Activated naive CD4-positive, alpha-beta T cell treated with anti-CD3 and anti-CD28 coated beads, Interleukin-2, amount 50 U/mL, for 24 hours (primary cell): ENCODE measurements at regions not wholly inside any gene's neighbourhood (a gene's known extent, or its start where the extent isn't known, plus 50 kb on each side); places are given as distances from the start of the nearest gene placed in this dataset.

ENCODE experiments used
- H3K27ac Mint-ChIP-seq: one replicate; pipeline ENCODE4 v1.8.0; 2021; ENCODE audit warnings: mild to moderate bottlenecking, mixed read lengths
- H3K27me3 Mint-ChIP-seq: one replicate; pipeline ENCODE4 v1.8.0; 2021; ENCODE audit warnings: mixed read lengths
- H3K36me3 Mint-ChIP-seq: one replicate; pipeline ENCODE4 v1.8.0; 2021; ENCODE audit warnings: mixed read lengths
- H3K4me1 Mint-ChIP-seq: one replicate; pipeline ENCODE4 v1.8.0; 2021; ENCODE audit warnings: mixed read lengths
- H3K4me3 Mint-ChIP-seq: one replicate; pipeline ENCODE4 v1.8.0; 2021; ENCODE audit warnings: mild to moderate bottlenecking, mixed read lengths
- H3K9me3 Mint-ChIP-seq: one replicate; pipeline ENCODE4 v1.8.0; 2021; ENCODE audit warnings: mixed read lengths

DNA sequence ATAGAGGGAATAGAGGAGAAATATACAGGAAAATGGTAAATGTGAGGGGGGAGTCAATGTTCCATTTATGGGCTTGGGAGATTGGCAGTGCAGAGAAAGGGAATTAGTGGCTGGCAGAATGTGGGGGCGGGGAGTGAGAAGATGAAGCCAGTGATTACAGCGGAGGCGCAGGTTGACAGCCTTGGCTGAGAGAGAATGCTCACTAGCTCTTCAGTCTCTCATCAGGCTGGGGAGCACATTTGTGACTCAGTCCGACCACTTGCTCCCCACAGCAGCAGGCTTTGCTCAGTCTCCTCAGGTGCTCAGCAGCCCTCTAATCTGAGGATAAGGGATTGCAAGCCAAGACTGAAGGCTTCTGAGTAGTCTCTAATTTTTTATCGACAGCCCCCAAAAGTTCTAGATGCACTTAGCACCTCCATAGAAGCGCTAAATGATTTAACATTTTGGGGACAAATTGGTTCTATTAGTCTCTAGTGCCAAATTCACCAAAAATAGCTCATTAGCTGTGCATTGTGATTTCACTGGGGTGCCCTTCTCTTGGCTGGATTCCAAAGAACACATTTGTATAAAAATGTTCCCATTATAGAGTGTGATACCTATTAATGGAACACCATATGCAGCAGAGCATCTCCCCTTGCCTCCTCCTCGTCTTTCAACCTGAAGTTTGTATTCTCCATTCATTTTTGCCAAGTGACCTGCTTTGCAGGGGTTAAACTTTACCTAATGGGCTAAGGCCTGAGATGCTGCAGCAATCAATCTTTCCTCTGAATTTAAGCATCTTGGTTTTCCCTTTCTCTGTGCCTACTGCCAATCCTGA, 191.8 kb downstream of the ZNF326 start:
- Mint-ChIP-seq H3K27me3 (peaks cover 17% of the 10 kb centered on the region), H3K27ac (no peak overlapping the region), H3K4me1 (no peaks in the 10 kb centered on the region), H3K36me3 (no peaks in the 10 kb centered on the region), H3K9me3 (no peaks in the 10 kb centered on the region), H3K4me3 (no peak overlapping the region)

DNA sequence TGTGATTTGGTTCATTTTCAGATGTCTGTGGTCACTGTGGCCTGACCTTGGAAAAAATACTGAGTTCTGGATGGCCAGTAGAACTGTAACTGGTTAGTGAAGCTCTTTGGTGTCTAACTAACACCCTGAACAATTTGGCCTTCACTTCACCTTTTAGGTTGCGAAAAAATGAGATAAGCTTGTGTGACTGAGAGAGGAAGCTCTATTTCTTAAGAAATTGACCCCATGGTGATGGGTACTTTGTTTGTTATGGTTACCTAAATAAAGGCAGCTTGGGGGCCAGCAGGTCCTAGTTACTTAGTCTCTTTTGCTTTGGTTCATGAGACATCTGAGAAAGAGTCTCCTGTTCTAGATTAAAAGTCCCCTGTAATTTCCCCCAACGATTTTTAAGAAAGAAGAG, 181.6 kb downstream of the ZNF326 start:
- Mint-ChIP-seq H3K4me3 (no peak overlapping the region), H3K9me3 (peaks cover 6% of the 10 kb centered on the region), H3K27me3 (peaks cover 3% of the 10 kb centered on the region), H3K36me3 (no peaks in the 10 kb centered on the region), H3K27ac (no peak overlapping the region), H3K4me1 (no peaks in the 10 kb centered on the region)

DNA sequence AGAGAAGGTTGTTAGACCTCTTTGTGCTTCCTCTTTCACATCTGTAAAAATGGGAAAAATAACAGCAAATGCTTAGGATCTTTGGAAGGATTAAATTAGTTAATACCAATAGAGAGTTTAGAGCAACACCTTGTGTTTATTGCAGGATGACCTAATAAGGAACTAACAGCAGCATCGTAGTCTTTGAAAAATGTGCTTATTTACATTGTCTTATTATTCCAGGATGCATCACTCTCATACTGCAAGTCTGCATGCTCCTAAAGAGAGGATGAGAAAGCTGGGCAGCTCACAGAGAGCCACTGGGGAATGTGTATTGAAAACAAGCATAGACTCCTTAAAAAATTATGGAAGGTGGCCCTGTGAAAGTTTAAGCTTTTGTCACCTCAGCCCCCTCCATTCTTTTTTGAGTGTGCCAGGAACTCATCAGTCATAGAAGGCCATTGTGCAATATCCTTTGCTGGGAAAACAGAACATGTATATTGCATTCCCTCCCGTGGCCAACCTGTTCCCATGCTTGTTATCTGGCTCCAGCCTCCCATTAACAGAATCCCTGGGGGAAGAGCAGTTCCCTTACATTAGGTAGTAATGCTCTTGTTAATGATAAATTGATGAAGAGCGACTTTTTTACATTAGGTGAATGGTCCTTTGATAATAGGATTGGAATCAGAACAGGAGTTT, 180.7 kb downstream of the ZNF326 start:
- Mint-ChIP-seq H3K4me1 (no peaks in the 10 kb centered on the region), H3K36me3 (no peaks in the 10 kb centered on the region), H3K27me3 (peaks cover 3% of the 10 kb centered on the region), H3K27ac (no peak overlapping the region), H3K4me3 (no peak overlapping the region), H3K9me3 (peaks cover 6% of the 10 kb centered on the region)

DNA sequence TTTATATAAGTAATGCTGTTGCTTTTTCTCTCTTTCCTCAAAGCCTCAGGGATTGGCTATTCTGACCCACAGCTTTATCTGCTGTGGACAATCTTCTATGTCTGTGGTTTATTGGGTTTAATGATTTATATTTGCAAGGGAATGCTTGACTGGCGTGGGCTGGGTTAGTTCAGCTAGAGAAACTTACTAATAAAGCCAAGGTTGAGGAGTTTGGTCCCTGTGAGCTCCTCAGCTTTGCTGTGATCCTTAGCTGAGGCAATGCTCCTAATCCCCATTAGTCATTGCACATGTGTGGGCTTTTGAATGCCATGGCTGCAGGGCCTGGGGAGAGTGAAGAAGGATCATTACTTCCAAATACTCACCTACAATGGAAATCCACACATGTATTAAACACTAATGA, 179.3 kb downstream of the ZNF326 start:
- no peaks in the 10 kb centered on the region for H3K36me3 Mint-ChIP-seq
- peaks cover 1% of the 10 kb centered on the region for H3K27me3 Mint-ChIP-seq
- H3K27ac Mint-ChIP-seq, result no peak overlapping the region
- H3K9me3 Mint-ChIP-seq, result peaks cover 5% of the 10 kb centered on the region
- H3K4me3 Mint-ChIP-seq, result no peak overlapping the region
- H3K4me1 Mint-ChIP-seq, result no peaks in the 10 kb centered on the region

DNA sequence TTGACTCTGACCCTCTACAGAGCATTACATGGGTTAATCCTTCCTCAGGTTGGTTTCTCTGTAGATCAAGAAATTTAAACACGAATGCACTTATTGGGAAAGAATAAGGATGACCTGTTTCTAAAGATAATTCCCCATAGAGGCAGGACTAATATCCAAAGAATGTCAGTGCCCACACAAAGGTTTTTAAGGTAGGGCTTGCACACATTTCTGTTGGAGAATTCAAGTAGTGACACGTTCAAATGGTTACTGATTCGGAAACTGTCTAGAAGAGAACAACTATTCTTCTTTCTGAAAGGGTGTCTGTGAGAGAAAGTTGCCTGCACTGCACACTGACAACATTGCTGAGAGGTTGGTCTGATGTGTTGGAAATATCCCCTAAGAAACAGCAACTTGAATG, 167.3 kb downstream of the ZNF326 start:
- no peak overlapping the region for H3K27ac Mint-ChIP-seq
- peaks cover 21% of the 10 kb centered on the region for H3K27me3 Mint-ChIP-seq
- no peaks in the 10 kb centered on the region for H3K36me3 Mint-ChIP-seq
- H3K4me1 Mint-ChIP-seq, result no peaks in the 10 kb centered on the region
- no peak overlapping the region for H3K4me3 Mint-ChIP-seq
- H3K9me3 Mint-ChIP-seq, result no peaks in the 10 kb centered on the region

DNA sequence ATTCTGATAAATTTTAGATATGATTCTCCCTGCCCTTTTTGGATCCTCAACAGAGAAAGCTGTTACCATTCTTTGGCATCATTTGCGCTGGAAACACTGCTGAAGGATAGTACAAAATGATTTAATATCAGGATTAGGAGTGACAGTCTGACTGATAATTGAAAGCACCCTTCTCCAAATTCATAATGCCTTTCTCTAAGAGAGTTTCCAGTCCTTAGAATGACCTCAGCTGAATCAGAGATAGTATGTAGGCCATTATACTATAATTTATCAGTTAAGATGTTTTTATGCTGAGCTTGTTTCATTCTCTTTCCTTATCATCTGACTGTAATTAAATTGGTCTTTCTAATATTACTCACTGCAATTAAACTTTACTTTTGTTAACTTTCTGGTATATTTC, 166.7 kb downstream of the ZNF326 start:
- no peaks in the 10 kb centered on the region for H3K4me1 Mint-ChIP-seq
- no peaks in the 10 kb centered on the region for H3K36me3 Mint-ChIP-seq
- no peaks in the 10 kb centered on the region for H3K9me3 Mint-ChIP-seq
- H3K4me3 Mint-ChIP-seq, result no peak overlapping the region
- peaks cover 20% of the 10 kb centered on the region for H3K27me3 Mint-ChIP-seq
- H3K27ac Mint-ChIP-seq, result no peak overlapping the region

DNA sequence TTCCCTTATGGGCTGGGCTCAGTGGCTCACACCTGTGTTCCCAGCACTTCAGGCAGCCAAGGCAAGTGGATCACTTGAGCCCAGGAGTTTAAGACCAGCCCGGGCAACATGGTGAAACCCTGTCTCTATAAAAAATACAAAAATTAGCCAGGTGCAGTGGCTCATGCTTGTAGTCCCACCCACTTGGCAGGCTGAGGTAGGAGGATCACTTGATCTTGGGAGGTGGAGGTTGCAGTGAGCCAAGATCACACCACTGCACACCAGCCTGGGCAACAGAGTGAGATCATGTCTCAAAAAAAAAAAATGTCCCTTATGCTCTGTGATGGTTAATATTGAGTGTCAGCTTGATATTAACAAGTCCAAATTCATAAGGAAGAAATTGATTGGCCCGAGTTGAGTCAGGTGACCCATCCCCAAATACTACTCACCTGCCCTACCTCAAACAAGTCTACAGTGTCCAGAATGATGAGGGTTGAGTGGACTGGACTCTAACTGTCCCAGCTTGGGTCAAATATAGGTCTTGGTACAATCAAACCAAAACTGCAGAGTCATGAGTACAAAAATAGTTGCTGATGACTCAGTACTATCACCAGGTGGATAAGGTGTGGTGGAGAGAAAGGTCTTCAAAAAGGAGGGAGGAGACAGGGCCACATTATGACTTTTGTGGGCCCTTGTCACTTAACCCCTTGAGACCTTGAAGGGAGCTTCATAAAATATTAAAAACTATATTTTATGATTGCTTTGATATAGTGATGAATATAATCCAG, 161.0 kb downstream of the ZNF326 start:
- H3K36me3 Mint-ChIP-seq, result no peaks in the 10 kb centered on the region
- no peak overlapping the region for H3K27ac Mint-ChIP-seq
- H3K27me3 Mint-ChIP-seq, result peaks cover 13% of the 10 kb centered on the region
- no peaks in the 10 kb centered on the region for H3K4me1 Mint-ChIP-seq
- H3K4me3 Mint-ChIP-seq, result no peak overlapping the region
- peaks cover 4% of the 10 kb centered on the region for H3K9me3 Mint-ChIP-seq

DNA sequence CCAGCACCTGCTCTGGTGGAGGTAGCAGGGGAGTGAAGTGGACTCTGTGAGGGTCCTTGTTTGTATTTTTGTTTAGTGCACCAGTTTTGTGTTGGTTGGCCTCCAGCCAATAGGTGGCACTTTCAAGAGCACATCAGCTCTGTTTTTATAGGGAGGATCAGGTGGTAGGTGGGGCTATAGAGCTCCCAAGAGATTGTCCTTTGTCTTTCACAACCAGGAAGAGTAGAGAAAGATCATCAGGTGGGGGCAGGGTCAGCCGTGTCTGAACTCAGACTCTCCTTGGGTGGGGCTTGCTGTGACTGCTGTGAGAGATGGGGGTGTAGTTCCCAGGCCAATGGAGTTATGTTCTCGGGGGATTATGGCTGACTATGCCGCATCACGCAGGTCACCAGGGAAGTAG, 159.8 kb downstream of the ZNF326 start:
- Mint-ChIP-seq H3K27me3 (peaks cover 11% of the 10 kb centered on the region), H3K4me1 (no peaks in the 10 kb centered on the region), H3K27ac (no peak overlapping the region), H3K36me3 (no peaks in the 10 kb centered on the region), H3K4me3 (no peak overlapping the region), H3K9me3 (peaks cover 4% of the 10 kb centered on the region)

DNA sequence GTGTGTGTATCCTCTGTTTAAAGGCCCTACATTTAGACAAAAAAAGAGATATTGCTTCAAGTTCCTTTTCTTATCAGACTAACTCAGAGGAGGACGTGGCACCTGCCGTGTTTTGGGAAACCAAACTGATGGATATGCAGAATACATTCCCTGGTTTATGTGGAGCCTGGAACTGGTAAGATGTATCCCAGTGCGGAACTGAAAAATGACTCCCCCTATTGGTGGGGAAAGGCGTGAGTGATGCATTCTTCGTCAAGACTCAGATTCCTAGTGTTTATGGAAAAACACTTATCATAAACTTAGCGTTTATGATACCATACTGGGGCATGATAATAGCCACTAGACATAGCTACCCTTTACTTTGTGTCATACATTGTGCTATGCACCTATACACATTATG, 154.2 kb downstream of the ZNF326 start:
- Mint-ChIP-seq H3K9me3 (peaks cover 4% of the 10 kb centered on the region), H3K27me3 (peaks cover 9% of the 10 kb centered on the region), H3K4me3 (no peak overlapping the region), H3K4me1 (no peaks in the 10 kb centered on the region), H3K27ac (no peak overlapping the region), H3K36me3 (no peaks in the 10 kb centered on the region)

DNA sequence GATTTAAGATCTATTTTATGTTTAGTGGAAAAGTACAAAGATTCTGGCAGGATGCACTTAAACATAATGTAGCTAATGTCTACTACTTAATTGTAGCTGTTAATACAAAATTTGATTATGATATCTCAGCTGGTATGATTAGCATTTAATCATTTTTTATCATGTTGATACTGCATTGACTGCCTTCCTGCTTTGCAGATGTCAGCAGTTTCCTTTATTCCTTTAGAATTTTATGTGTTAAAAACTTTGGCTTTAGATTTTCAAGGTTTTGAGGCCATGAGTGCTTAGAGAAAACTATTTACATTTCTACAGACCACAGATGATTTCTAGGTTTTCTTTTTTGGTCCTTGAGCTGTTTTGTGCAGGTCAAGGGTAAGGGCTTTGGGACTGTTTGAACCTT, 152.2 kb downstream of the ZNF326 start:
- peaks cover 7% of the 10 kb centered on the region for H3K27me3 Mint-ChIP-seq
- H3K4me3 Mint-ChIP-seq, result no peak overlapping the region
- H3K27ac Mint-ChIP-seq, result no peak overlapping the region
- H3K4me1 Mint-ChIP-seq, result no peaks in the 10 kb centered on the region
- H3K36me3 Mint-ChIP-seq, result no peaks in the 10 kb centered on the region
- peaks cover 4% of the 10 kb centered on the region for H3K9me3 Mint-ChIP-seq

DNA sequence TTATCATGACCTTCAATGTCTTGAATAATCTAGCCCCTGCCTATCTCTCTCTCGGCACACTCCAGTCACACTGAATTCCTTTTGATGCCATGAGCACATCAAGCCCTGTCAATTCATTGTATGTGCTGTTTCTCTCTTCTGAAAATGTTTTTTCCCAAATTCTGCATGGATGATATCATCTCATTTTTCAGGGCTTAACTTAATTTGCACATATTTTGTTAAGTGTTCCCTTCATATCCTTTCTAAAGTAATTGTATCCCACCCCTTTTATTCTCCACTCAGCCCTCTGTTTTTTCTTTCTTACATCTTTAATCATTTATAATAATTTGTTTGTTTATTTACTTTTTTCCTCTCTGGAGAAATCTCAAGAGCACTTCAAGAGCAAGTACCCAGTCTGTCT, 149.9 kb downstream of the ZNF326 start:
- H3K4me1 Mint-ChIP-seq, result no peaks in the 10 kb centered on the region
- H3K4me3 Mint-ChIP-seq, result no peak overlapping the region
- H3K9me3 Mint-ChIP-seq, result peaks cover 10% of the 10 kb centered on the region
- no peak overlapping the region for H3K27ac Mint-ChIP-seq
- peaks cover 6% of the 10 kb centered on the region for H3K27me3 Mint-ChIP-seq
- peaks cover 3% of the 10 kb centered on the region for H3K36me3 Mint-ChIP-seq

DNA sequence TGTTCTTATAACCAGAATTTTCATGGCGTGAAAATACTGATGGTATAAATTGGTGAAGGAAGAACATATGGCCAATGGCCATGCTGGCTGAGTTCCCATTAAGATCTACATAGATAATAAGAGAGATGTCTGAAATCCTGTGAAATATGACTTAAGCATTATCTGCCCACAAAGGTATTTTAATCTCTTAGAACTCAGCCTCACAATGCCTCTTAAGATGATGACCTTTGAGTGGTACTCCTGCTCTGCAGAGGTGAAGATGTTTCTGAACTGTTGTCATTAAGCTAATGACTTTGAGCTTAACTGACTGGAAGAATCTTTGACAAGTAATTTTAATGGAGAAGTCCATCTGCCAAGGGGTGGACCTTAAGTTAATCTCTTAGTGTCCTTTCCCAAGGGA, 148.7 kb downstream of the ZNF326 start:
- Mint-ChIP-seq H3K27ac (no peak overlapping the region), H3K36me3 (peaks cover 3% of the 10 kb centered on the region), H3K4me3 (no peak overlapping the region), H3K27me3 (peaks cover 6% of the 10 kb centered on the region), H3K4me1 (no peaks in the 10 kb centered on the region), H3K9me3 (peaks cover 10% of the 10 kb centered on the region)

DNA sequence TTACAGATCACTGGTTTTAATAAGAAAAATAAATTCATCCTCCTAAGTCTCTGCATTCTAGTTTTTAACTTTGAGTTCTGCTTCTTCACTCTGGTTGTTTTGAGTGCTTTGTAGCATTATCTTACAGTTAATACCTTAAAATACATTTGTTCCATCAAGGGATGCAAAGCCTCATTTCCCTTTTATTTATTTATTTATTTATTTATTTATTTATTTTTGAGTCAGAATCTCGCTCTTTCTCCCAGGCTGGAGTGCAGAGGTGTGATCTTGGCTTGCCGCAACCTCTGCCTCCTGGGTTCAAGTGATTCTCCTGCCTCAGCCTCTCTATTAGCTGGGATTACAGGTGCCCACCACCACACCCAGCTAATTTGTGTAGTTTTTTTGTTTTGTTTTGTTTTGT, 147.8 kb downstream of the ZNF326 start:
- H3K27ac Mint-ChIP-seq, result no peak overlapping the region
- H3K4me1 Mint-ChIP-seq, result no peaks in the 10 kb centered on the region
- peaks cover 3% of the 10 kb centered on the region for H3K36me3 Mint-ChIP-seq
- H3K27me3 Mint-ChIP-seq, result peaks cover 6% of the 10 kb centered on the region
- peaks cover 10% of the 10 kb centered on the region for H3K9me3 Mint-ChIP-seq
- no peak overlapping the region for H3K4me3 Mint-ChIP-seq

DNA sequence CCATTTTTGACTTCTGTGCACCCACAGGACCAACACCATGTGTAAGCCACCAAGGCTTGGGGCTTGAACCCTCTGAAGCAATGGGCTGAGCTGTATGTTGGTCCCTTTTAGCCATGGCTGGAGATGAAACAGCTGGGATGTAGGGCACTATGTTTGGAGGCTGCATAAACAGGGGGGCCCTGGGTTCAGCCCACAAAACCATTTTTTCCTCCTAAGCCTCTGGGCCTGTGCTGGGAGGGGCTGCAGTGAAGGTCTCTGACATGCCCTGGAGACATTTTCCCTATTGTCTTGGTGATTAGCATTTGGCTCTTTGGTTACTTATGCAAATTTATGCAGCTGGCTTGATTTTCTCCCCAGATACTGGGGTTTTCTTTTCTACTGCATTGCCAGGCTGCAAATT, 144.9 kb downstream of the ZNF326 start:
- H3K9me3 Mint-ChIP-seq, result peaks cover 18% of the 10 kb centered on the region
- H3K27ac Mint-ChIP-seq, result no peak overlapping the region

DNA sequence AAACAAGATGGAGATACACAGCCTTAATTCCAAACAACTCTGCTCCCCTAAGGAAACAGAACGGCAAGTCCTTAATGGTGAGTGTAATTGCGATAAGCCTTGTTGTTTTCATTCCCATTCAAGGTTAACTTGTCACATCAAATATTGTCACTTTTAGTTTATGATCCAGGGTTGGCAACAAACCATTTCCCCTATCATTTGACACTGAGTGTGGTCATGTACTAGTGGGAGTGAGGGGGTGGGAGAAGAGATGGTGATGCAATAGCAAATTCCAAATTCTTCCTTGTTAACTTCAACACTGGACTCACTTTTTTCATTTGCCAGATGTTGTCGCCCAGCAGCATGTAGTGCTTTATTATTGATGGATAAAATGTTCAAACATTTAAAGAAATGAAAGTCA, 140.4 kb downstream of the ZNF326 start:
- H3K4me3 Mint-ChIP-seq, result no peak overlapping the region
- H3K9me3 Mint-ChIP-seq, result peaks cover 10% of the 10 kb centered on the region
- peaks cover 20% of the 10 kb centered on the region for H3K27me3 Mint-ChIP-seq
- H3K27ac Mint-ChIP-seq, result no peak overlapping the region
- H3K4me1 Mint-ChIP-seq, result no peaks in the 10 kb centered on the region
- peaks cover 2% of the 10 kb centered on the region for H3K36me3 Mint-ChIP-seq

More for the DNA sequence above, 144.9 kb downstream of the ZNF326 start:
- no peaks in the 10 kb centered on the region for H3K4me1 Mint-ChIP-seq
- peaks cover 3% of the 10 kb centered on the region for H3K36me3 Mint-ChIP-seq
- H3K4me3 Mint-ChIP-seq, result no peak overlapping the region
- H3K27me3 Mint-ChIP-seq, result peaks cover 14% of the 10 kb centered on the region
